Stimulated activated effector memory CD8-positive, alpha-beta T cell treated with anti-CD3 and anti-CD28 coated beads, Interleukin-12 subunit alpha, Interleukin-12 subunit beta, amount 100 ng/mL, for 72 hours (primary cell): ENCODE measurements at regions not wholly inside any gene's neighbourhood (a gene's known extent, or its start where the extent isn't known, plus 50 kb on each side); places are given as distances from the start of the nearest gene placed in this dataset.
"Not testable (repeated sequence)": the region's sequence is repeated elsewhere in the genome, so short reads cannot be mapped to it uniquely, and the experiment has no call there.

Experiments
- ATAC-seq: fragments of 150-1000 bp; cut with Tn5 transposase; 2 replicates; pipeline ENCODE4 v1.10.0; 2021
- DNase-seq, 2 donors: peaks; one replicate each; pipeline ENCODE4 v3.0.0; 2021 to 2022; ENCODE audit warnings: low spot score in 2 of 2
- H3K27ac Mint-ChIP-seq: one replicate; pipeline ENCODE4 v1.8.0; 2022; ENCODE audit warnings: mild to moderate bottlenecking, mixed read lengths
- H3K36me3 Mint-ChIP-seq: one replicate; pipeline ENCODE4 v1.8.0; 2022; ENCODE audit warnings: mild to moderate bottlenecking, mixed read lengths
- H3K4me1 Mint-ChIP-seq: one replicate; pipeline ENCODE4 v1.8.0; 2022; ENCODE audit warnings: mixed read lengths
- H3K4me3 Mint-ChIP-seq: one replicate; pipeline ENCODE4 v1.8.0; 2022; ENCODE audit warnings: mild to moderate bottlenecking, mixed read lengths
- H3K9me3 Mint-ChIP-seq: one replicate; pipeline ENCODE4 v1.8.0; 2022; ENCODE audit warnings: mixed read lengths

- no peak overlapping the region for H3K27ac Mint-ChIP-seq
- ATAC-seq (no peak), DNase-seq (no peak)
- no peaks in the 10 kb centered on the region for H3K9me3 Mint-ChIP-seq
- H3K4me1 Mint-ChIP-seq = peaks cover 8% of the 10 kb centered on the region
- no peaks in the 10 kb centered on the region for H3K36me3 Mint-ChIP-seq
- H3K4me3 Mint-ChIP-seq = no peak overlapping the region
These were observed 61.4 kb downstream of the NXNL2 start for GRCh38 chr9:88596376-88596775.

- no peaks in the 10 kb centered on the region for H3K36me3 Mint-ChIP-seq
- ATAC-seq = no peak
- DNase-seq = no peak
- H3K27ac Mint-ChIP-seq = no peak overlapping the region
- no peaks in the 10 kb centered on the region for H3K4me1 Mint-ChIP-seq
- H3K4me3 Mint-ChIP-seq = no peak overlapping the region
- H3K9me3 Mint-ChIP-seq = no peaks in the 10 kb centered on the region
These were observed 70.0 kb downstream of the NXNL2 start for GRCh38 chr9:88604836-88605511.

DNA sequence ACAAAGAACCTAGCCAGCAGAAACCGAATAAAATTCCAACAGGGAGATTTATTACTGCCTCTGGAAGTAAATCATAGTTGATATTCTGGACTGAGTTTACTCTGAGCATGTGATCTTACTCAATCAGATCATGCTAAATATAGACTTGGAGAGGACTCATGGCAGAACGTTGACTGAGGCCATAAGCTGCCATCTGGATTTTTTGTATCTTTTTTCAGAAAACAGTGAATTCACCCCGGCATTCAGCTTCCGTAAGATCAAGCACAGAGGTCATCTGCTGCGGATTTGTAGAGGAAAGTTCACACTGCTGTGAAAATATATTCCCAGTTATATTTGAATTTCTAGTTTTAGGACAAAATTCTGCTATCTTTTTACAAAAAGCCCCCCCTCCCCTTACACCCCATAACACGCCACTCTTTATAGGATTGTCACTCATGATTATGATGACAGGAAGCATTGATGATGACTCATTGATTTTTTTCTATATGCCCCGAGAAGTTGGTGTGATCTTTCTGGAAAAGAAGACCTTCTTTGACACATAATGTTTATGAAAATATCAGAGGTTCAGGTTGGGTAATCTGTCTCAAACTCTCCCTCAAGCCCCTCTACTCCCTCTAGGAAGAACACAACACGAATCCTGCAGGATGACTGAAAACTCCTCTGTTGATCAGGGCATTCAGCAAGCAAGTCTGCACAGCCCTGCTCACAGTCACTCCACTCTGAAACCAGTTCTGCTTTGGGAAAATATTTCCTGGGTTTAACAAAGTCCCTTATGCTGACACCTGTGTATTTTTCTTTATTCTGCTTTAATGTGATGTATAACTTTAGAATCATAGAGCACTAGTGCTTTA is 70.8 kb downstream of the NXNL2 start:
- no peaks in the 10 kb centered on the region for H3K4me1 Mint-ChIP-seq
- DNase-seq (no peak), ATAC-seq (no peak)
- H3K27ac Mint-ChIP-seq = no peak overlapping the region
- H3K36me3 Mint-ChIP-seq = no peaks in the 10 kb centered on the region
- H3K4me3 Mint-ChIP-seq = no peak overlapping the region
- H3K9me3 Mint-ChIP-seq = no peaks in the 10 kb centered on the region

- H3K4me3 Mint-ChIP-seq = no peak overlapping the region
- DNase-seq = no peak
- H3K36me3 Mint-ChIP-seq = no peaks in the 10 kb centered on the region
- peaks cover 6% of the 10 kb centered on the region for H3K9me3 Mint-ChIP-seq
- H3K4me1 Mint-ChIP-seq = no peaks in the 10 kb centered on the region
- no peak overlapping the region for H3K27ac Mint-ChIP-seq
- no peak for ATAC-seq
These were observed 79.4 kb downstream of the NXNL2 start for GRCh38 chr9:88614359-88614758.

GRCh38 chr9:88623698-88624097 is 88.7 kb downstream of the NXNL2 start:
- Mint-ChIP-seq H3K9me3 (no peaks in the 10 kb centered on the region), H3K36me3 (no peaks in the 10 kb centered on the region), H3K27ac (no peak overlapping the region), H3K4me3 (no peak overlapping the region), H3K4me1 (no peaks in the 10 kb centered on the region)
- DNase-seq = no peak
- ATAC-seq = no peak

- Mint-ChIP-seq H3K4me1 (no peaks in the 10 kb centered on the region), H3K4me3 (no peak overlapping the region), H3K27ac (no peak overlapping the region), H3K9me3 (no peaks in the 10 kb centered on the region), H3K36me3 (no peaks in the 10 kb centered on the region)
- no peak for ATAC-seq
- DNase-seq = no peak
These were observed 93.1 kb downstream of the NXNL2 start for GRCh38 chr9:88628114-88628513.

DNA sequence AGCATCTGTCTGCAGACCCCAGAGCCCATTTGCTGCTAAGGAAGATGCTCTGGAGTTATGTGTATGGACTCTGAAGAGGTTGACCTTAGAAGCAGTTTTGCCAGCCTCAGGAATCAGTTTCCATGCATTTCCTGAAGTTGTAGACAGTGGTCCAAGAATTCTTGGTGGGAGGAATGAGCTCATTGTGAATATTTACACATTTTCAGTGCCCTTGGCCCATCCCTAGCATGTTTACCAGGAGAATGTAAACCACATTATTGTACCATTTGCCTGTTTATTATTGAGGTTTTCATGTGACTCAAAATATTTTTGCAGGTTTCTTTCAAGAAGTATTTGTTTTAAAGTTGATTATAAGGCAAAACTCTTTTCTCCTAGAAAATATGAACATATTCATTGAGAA is 93.8 kb downstream of the NXNL2 start:
- DNase-seq = no peak
- H3K4me3 Mint-ChIP-seq = no peak overlapping the region
- no peak overlapping the region for H3K27ac Mint-ChIP-seq
- H3K9me3 Mint-ChIP-seq = no peaks in the 10 kb centered on the region
- no peaks in the 10 kb centered on the region for H3K4me1 Mint-ChIP-seq
- no peak for ATAC-seq
- H3K36me3 Mint-ChIP-seq = no peaks in the 10 kb centered on the region

GRCh38 chr9:88630574-88630973 is 95.6 kb downstream of the NXNL2 start:
- not testable (repeated sequence) for H3K27ac Mint-ChIP-seq, H3K4me3 Mint-ChIP-seq, DNase-seq, H3K4me1 Mint-ChIP-seq, ATAC-seq, H3K9me3 Mint-ChIP-seq, H3K36me3 Mint-ChIP-seq

- ATAC-seq (no peak), DNase-seq (no peak)
- no peak overlapping the region for H3K4me3 Mint-ChIP-seq
- H3K36me3 Mint-ChIP-seq = no peaks in the 10 kb centered on the region
- H3K4me1 Mint-ChIP-seq = no peaks in the 10 kb centered on the region
- H3K27ac Mint-ChIP-seq = no peak overlapping the region
- peaks cover 7% of the 10 kb centered on the region for H3K9me3 Mint-ChIP-seq
These were observed 100.2 kb downstream of the NXNL2 start for GRCh38 chr9:88635151-88635550.

DNA sequence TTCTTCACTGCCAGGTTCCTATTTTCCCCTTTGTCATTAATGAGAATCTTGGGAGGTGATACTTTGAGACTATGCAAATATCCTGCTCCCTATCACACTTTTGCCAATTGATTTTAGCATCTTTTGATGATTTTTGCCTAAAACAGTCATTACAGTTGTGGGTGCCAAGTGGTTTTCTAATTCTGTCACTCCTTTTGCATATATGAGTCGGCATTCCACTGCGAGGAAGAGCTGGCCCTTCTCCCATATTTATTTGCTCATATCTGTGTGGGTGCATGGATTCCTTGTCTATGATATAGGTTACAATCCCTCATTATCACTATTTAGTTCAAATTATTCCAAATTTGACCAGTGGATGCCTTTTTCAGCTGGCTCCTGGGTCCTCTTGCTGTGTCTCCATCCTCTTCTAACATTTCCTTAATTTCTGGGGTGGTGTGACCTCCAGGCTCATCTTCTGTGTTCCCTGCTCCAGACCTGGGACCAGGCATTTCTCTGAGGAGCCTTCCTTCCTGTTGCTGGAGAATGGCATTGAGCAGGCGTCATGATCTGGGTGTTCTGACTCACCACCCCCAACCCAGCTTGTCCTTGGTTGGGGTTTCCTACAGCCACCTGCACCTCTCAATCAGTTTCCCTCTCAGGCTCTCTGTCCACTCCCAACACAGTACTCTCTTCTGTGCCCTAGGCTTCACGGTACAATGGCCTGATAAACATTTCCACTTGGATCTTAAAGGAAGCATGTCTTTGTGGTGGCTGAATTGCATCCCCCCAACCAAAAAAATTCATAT is 106.7 kb downstream of the NXNL2 start:
- Mint-ChIP-seq H3K9me3 (peaks cover 1% of the 10 kb centered on the region), H3K4me1 (no peaks in the 10 kb centered on the region), H3K27ac (no peak overlapping the region), H3K4me3 (no peak overlapping the region), H3K36me3 (no peaks in the 10 kb centered on the region)
- DNase-seq = no peak
- no peak for ATAC-seq

DNA sequence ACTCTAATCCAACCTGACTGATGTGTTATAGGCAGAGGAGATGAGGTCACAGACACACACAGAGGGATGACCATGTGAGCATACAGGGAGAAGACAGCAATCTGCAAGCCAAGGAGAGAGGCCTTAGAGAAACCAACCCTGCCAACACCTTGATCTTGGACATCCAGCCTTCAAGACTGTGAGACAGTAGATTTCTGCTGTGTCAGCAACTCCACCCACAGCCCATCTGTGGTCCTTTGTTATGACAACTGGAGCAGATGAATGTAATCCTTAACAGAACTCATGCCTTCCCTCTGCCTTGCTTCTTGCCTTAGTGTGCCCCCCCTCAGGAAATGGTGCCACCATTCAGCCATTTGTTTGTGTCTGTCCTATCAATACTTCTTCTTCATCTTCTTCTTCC is 107.4 kb downstream of the NXNL2 start:
- Mint-ChIP-seq H3K36me3 (no peaks in the 10 kb centered on the region), H3K9me3 (no peaks in the 10 kb centered on the region), H3K4me3 (no peak overlapping the region), H3K4me1 (no peaks in the 10 kb centered on the region), H3K27ac (no peak overlapping the region)
- ATAC-seq = no peak
- no peak for DNase-seq

- no peaks in the 10 kb centered on the region for H3K36me3 Mint-ChIP-seq
- H3K27ac Mint-ChIP-seq = no peak overlapping the region
These were observed 109.0 kb downstream of the NXNL2 start for GRCh38 chr9:88643931-88644330.

DNA sequence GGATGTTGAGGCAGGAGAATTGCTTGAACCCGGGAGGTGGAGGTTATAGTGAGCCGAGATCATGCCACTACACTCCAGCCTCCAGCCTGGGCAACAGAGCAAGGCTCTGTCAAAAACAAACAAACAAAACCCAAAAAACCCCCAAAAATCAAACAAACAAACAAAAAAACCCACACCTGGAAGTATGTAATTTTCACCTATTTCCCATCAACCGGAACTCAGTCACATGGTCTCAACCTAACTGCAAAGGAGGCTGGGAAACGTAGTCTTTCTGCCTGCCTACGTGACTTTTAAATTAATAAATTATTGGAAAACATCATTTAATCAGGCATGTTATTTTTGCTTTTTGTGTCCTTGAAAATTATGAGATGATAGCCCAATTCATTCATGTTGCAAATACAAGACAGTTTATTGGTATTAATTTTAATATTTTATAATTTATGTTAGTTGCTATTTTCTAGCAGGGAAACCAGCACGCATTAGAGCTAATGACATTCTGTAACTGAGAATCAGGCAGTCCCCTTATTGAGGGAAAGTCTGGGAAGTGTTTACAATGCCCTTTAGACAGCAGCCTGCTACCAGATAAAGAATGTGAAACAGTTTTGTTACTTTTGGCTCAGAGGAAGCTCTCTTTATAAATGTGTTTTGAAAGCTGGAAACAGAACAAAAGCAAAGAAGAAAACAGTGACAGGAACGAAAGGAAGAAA is 110.3 kb downstream of the NXNL2 start:
- no peak overlapping the region for H3K27ac Mint-ChIP-seq
- no peaks in the 10 kb centered on the region for H3K36me3 Mint-ChIP-seq
- no peaks in the 10 kb centered on the region for H3K4me1 Mint-ChIP-seq
- H3K4me3 Mint-ChIP-seq = no peak overlapping the region
- DNase-seq = no peak
- ATAC-seq = no peak
- H3K9me3 Mint-ChIP-seq = no peaks in the 10 kb centered on the region

More at GRCh38 chr9:88643931-88644330, 109.0 kb downstream of the NXNL2 start:
- H3K9me3 Mint-ChIP-seq = no peaks in the 10 kb centered on the region
- ATAC-seq = no peak
- DNase-seq = no peak
- no peak overlapping the region for H3K4me3 Mint-ChIP-seq
- H3K4me1 Mint-ChIP-seq = no peaks in the 10 kb centered on the region

DNA sequence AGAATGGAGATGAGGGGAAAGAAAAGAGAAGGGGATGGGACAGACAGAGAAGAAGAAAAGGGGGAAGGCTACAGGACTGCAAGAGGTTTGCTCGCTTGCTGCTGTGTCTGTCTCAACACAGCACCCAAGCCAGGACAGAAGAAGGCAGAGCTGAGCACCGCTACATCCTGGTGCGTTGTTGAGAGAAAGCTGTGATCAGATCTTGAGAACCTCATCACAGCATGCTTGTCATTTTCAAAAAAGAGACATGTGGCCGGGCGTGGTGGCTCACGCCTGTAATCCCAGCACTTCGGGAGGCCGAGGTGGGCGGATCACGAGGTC is 110.9 kb downstream of the NXNL2 start:
- no peaks in the 10 kb centered on the region for H3K9me3 Mint-ChIP-seq
- H3K4me1 Mint-ChIP-seq = no peaks in the 10 kb centered on the region
- H3K27ac Mint-ChIP-seq = no peak overlapping the region
- ATAC-seq (no peak), DNase-seq (no peak)
- no peaks in the 10 kb centered on the region for H3K36me3 Mint-ChIP-seq
- no peak overlapping the region for H3K4me3 Mint-ChIP-seq

- no peaks in the 10 kb centered on the region for H3K4me1 Mint-ChIP-seq
- H3K36me3 Mint-ChIP-seq = no peaks in the 10 kb centered on the region
- no peak overlapping the region for H3K27ac Mint-ChIP-seq
- ATAC-seq (no peak), DNase-seq (no peak)
- no peak overlapping the region for H3K4me3 Mint-ChIP-seq
- H3K9me3 Mint-ChIP-seq = no peaks in the 10 kb centered on the region
These were observed 111.7 kb downstream of the NXNL2 start for GRCh38 chr9:88646539-88647300.
